B cell (primary cell): ENCODE measurements at regions not wholly inside any gene's neighbourhood (a gene's known extent, or its start where the extent isn't known, plus 50 kb on each side); places are given as distances from the start of the nearest gene placed in this dataset.

Source experiments
- ATAC-seq: fragments of 200-7000 bp; cut with Tn5 transposase; one replicate; pipeline ENCODE4 v1.10.0; 2021; ENCODE audit warnings: low read depth, mild to moderate bottlenecking, moderate number of reproducible peaks, moderate library complexity
- CTCF ChIA-PET: fragments of 350-600 bp; sonication (Branson Sonifier 250); formaldehyde crosslinking; loops from one replicate; lab custom pipeline; 2021; ENCODE audit warnings: antibody characterized with exemption, inconsistent platforms; lab: Charles Lee
- POLR2A ChIA-PET: fragments of 350-600 bp; sonication (Branson Sonifier 250); formaldehyde crosslinking; loops from one replicate; lab custom pipeline; 2021; ENCODE audit warnings: antibody characterized with exemption; lab: Charles Lee
- DNase-seq: peaks from one replicate; pipeline ENCODE4 v3.0.0; 2013
- H2AFZ ChIP-seq: 2 replicates; pipeline ENCODE4 v1.6.1; 2012; ENCODE audit warnings: mild to moderate bottlenecking, low read depth, low read length; ENCODE audit not compliant: insufficient read depth, poor library complexity, severe bottlenecking
- H3K27ac ChIP-seq, 2 donors: 1 replicate in 1 of 2; 2 replicates in 1 of 2; pipeline ENCODE4 v1.5.1; 2012 to 2013; ENCODE audit warnings: low read length in 2 of 2, mild to moderate bottlenecking in 2 of 2, moderate library complexity in 1 of 2
- H3K27me3 ChIP-seq, 4 experiments: fragments of 200-600 bp in 1 of 4; sonication (generic) in 1 of 4; replicated peaks in 1 of 4; 1 replicate in 2 of 4; 2 replicates in 2 of 4; pipeline versions ENCODE4 v1.6.1 to v1.7.0; 2013 to 2016; ENCODE audit warnings: low read length in 3 of 4, mild to moderate bottlenecking in 2 of 4, mixed read lengths in 1 of 4, moderate library complexity in 1 of 4; ENCODE audit not compliant: insufficient read depth in 4 of 4, control insufficient read depth in 3 of 4; ENCODE audit errors: control extremely low read depth in 1 of 4
- H3K36me3 ChIP-seq, 2 experiments: replicated peaks in 1 of 2; 1 replicate in 1 of 2; 2 replicates in 1 of 2; pipeline versions ENCODE4 v1.6.1 to v1.7.1; 2013; ENCODE audit warnings: low read length in 1 of 2; ENCODE audit not compliant: insufficient read depth in 2 of 2, control insufficient read depth in 1 of 2; ENCODE audit errors: control extremely low read depth in 1 of 2, extremely low read depth in 1 of 2
- H3K4me1 ChIP-seq, 2 donors: fragments of 200-600 bp in 1 of 2; sonication (generic) in 1 of 2; 1 replicate in 1 of 2; 2 replicates in 1 of 2; pipeline versions ENCODE4 v1.5.1 to v1.6.1; 2013 to 2017; ENCODE audit warnings: low read length in 2 of 2; ENCODE audit not compliant: control insufficient read depth in 2 of 2, insufficient read depth in 2 of 2
- H3K4me2 ChIP-seq: replicated peaks from 2 replicates; pipeline ENCODE3; 2012; ENCODE audit warnings: mild to moderate bottlenecking, low read depth, low read length; ENCODE audit not compliant: poor library complexity, severe bottlenecking
- H3K4me3 ChIP-seq, 5 experiments: fragments of 200-600 bp in 1 of 5; sonication (generic) in 1 of 5; 1 replicate in 3 of 5; 2 replicates in 2 of 5; pipeline versions ENCODE4 v1.5.1 to v1.7.0; 2011 to 2016; ENCODE audit warnings: low read length in 4 of 5, mild to moderate bottlenecking in 4 of 5, low read depth in 2 of 5, control low read depth in 1 of 5, moderate library complexity in 1 of 5; ENCODE audit not compliant: insufficient read depth in 1 of 5; ENCODE audit errors: control extremely low read depth in 1 of 5, extremely low read depth in 1 of 5
- H3K79me2 ChIP-seq: fragments of 200-600 bp; sonication (generic); one replicate; pipeline ENCODE4 v1.6.0; 2016; ENCODE audit warnings: low read length; ENCODE audit not compliant: control insufficient read depth, insufficient read depth
- H3K9ac ChIP-seq: fragments of 200-600 bp; sonication (generic); 2 replicates; pipeline ENCODE4 v1.6.1; 2017; ENCODE audit warnings: mild to moderate bottlenecking, low read length, moderate library complexity
- H3K9me3 ChIP-seq, 3 donors: one replicate each; pipeline versions ENCODE4 v1.6.1 to v1.7.1; 2013; ENCODE audit warnings: low read length in 2 of 3; ENCODE audit not compliant: control insufficient read depth in 2 of 3, insufficient read depth in 1 of 3; ENCODE audit errors: control extremely low read depth in 1 of 3
- H4K20me1 ChIP-seq: 2 replicates; pipeline ENCODE4 v1.6.0; 2012; ENCODE audit warnings: mild to moderate bottlenecking, low read length; ENCODE audit not compliant: insufficient read depth, control insufficient read depth, poor library complexity, severe bottlenecking
- H3K27ac Mint-ChIP-seq: one replicate; pipeline ENCODE4 v1.8.0; 2021; ENCODE audit warnings: mixed read lengths
- H3K27me3 Mint-ChIP-seq: one replicate; pipeline ENCODE4 v1.8.0; 2021; ENCODE audit warnings: mixed read lengths
- H3K4me1 Mint-ChIP-seq: one replicate; pipeline ENCODE4 v1.8.0; 2021; ENCODE audit warnings: mixed read lengths
- H3K4me3 Mint-ChIP-seq: one replicate; pipeline ENCODE4 v1.8.0; 2021; ENCODE audit warnings: mixed read lengths
- H3K9me3 Mint-ChIP-seq: one replicate; pipeline ENCODE4 v1.8.0; 2022; ENCODE audit warnings: mixed read lengths; ENCODE audit not compliant: insufficient read depth
- CTCF ChIP-seq: fragments of 200-600 bp; IDR thresholded peaks from one replicate; pipeline ENCODE4 v1.8.0; 2022; ENCODE audit warnings: antibody characterized with exemption, mild to moderate bottlenecking
- EZH2 ChIP-seq: IDR thresholded peaks from 2 replicates; pipeline ENCODE4 v1.6.1; 2012; ENCODE audit warnings: borderline replicate concordance, low read depth, mild to moderate bottlenecking, moderate library complexity, low read length; ENCODE audit not compliant: insufficient read depth, poor library complexity, severe bottlenecking
- WGBS: methylation state at CpG from one replicate; pipeline ENCODE4 v1.1.5; 2013; ENCODE audit warnings: missing lambda C conversion rate; ENCODE audit not compliant: insufficient coverage; 5-methylcytosine and 5-hydroxymethylcytosine counted together
- intact Hi-C: fragments of 100-400 bp; cut with micrococcal nuclease; formaldehyde crosslinking; loops from one replicate; pipeline ENCODE4 v1.10.0; 2022

DNA sequence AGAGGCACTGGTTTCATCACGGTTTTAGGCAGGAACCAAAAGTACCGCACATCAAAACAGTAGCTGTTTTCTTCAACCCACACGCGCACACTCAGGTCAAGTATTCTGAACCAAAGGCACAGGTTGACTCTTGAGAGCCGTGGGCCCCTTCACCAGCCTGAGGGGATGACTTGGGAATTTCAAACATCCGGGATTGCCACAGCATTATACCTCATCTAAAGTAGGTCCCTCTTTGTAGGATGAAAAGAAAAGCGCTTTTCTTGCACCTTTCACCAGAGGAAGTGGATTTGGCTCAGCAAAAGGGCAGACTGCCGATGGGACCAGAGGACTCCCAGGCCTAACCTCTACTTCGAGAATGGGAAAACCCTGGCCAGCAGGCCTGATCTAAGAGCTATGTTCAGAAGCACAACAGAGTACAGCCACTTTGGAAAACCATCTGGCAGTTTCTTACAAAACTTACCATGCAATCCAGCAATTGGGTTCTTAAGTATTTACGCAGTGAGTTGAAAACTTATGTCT, 88.2 kb upstream of the PROK2 start:
- Mint-ChIP-seq H3K9me3 (no peaks in the 10 kb centered on the region), H3K27me3 (peaks cover 28% of the 10 kb centered on the region), H3K4me3 (no peak overlapping the region), H3K4me1 (peaks cover 17% of the 10 kb centered on the region), H3K27ac (no peak overlapping the region)
- no peak overlapping the region for H3K4me3 ChIP-seq
- no peaks in the 10 kb centered on the region for H3K79me2 ChIP-seq
- no peak overlapping the region for H3K9ac ChIP-seq
- H3K27ac ChIP-seq: no peak overlapping the region
- H3K4me2 ChIP-seq: no peak overlapping the region
- H2AFZ ChIP-seq: no peak overlapping the region
- ATAC-seq (no peak), DNase-seq (no peak)
- H4K20me1 ChIP-seq: no peaks in the 10 kb centered on the region
- H3K4me1 ChIP-seq: peaks cover 5 to 10% of the 10 kb centered on the region in 2 donors
- no peaks in the 10 kb centered on the region for H3K36me3 ChIP-seq
- no peak for TF ChIP-seq CTCF
- TF ChIP-seq EZH2: no peak
- H3K27me3 ChIP-seq: peaks cover 0 to 25% (median 9%) of the 10 kb centered on the region in 4 experiments
- 77% methylated on average over 7 of the region's 10 CpGs for WGBS
- ChIA-PET POLR2A (no interaction called here), CTCF (interaction anchor here (1.6 to 12.6 kb wide), 4 partner anchors 7 to 948 kb away, joined by 3 to 208 read pairs (median 12); no protein-coding TSS in a partner anchor)
- intact Hi-C loops: loop anchor here (10.0 kb wide), 2 partner anchors 572 to 882 kb away; partner anchors contain the start of gene RYBP
- no peaks in the 10 kb centered on the region for H3K9me3 ChIP-seq

DNA sequence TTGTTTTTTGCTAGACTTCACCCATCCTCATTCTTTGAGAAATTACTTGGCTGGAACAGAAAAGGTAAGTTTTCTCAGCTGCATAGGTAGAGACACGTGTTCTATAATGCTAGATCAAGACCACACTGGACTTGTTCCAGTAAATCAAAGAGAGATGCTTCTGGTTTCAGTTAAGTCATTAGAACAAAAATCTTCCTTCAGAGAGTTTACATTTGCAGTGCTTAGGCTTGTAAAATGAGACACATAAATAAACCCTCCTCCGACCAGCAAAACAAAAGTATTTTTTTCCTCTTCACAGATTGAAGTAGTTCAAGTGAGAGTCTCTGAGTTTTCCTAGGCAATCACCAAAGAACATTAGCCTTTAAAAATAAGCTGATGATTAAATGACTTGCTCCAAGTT, 87.3 kb upstream of the PROK2 start:
- POLR2A ChIA-PET: interaction anchor here (0.7 kb wide), 1 partner anchor 570 kb away, joined by 5 read pairs; no protein-coding TSS in a partner anchor
- no peaks in the 10 kb centered on the region for H3K79me2 ChIP-seq
- peaks cover 33% of the 10 kb centered on the region for H3K27me3 Mint-ChIP-seq
- H3K4me3 ChIP-seq: no peak overlapping the region
- H4K20me1 ChIP-seq: no peaks in the 10 kb centered on the region
- no peak for TF ChIP-seq EZH2
- TF ChIP-seq CTCF: no peak
- no peak overlapping the region for H3K9ac ChIP-seq
- peaks cover 17% of the 10 kb centered on the region for H3K4me1 Mint-ChIP-seq
- H3K9me3 ChIP-seq: no peaks in the 10 kb centered on the region
- H2AFZ ChIP-seq: no peak overlapping the region
- CTCF ChIA-PET: interaction anchor here (1.7 to 12.6 kb wide), 2 partner anchors 8 to 949 kb away, joined by 3 to 208 read pairs; no protein-coding TSS in a partner anchor
- WGBS: no CpG with 5 or more reads among the region's 2 CpGs
- H3K9me3 Mint-ChIP-seq: no peaks in the 10 kb centered on the region
- H3K36me3 ChIP-seq: no peaks in the 10 kb centered on the region
- ATAC-seq (no peak), DNase-seq (no peak)
- no peak overlapping the region for H3K27ac Mint-ChIP-seq
- no peak overlapping the region for H3K27ac ChIP-seq
- peaks cover 0 to 19% (median 6%) of the 10 kb centered on the region in 4 experiments for H3K27me3 ChIP-seq
- intact Hi-C loops: loop anchor here (10.0 kb wide), 2 partner anchors 573 to 883 kb away; partner anchors contain the start of gene RYBP
- H3K4me2 ChIP-seq: no peak overlapping the region
- H3K4me1 ChIP-seq: peaks cover 5 to 10% of the 10 kb centered on the region in 2 donors
- no peak overlapping the region for H3K4me3 Mint-ChIP-seq
